Panc1 (cell line): ENCODE measurements at regions not wholly inside any gene's neighbourhood (a gene's known extent, or its start where the extent isn't known, plus 50 kb on each side); places are given as distances from the start of the nearest gene placed in this dataset.

Experiments
- POLR2AphosphoS5 ChIP-seq: IDR thresholded peaks from 2 replicates; pipeline ENCODE4 v1.6.1; 2012; ENCODE audit warnings: mild to moderate bottlenecking, low read depth, low read length, moderate library complexity
- SIN3A ChIP-seq: IDR thresholded peaks from 2 replicates; pipeline ENCODE4 v1.6.1; 2012; ENCODE audit warnings: low read depth, mild to moderate bottlenecking, low read length, moderate library complexity, borderline replicate concordance; ENCODE audit not compliant: insufficient read depth
- TCF7L2 ChIP-seq: IDR thresholded peaks from 2 replicates; pipeline ENCODE4 v1.6.1; 2011; ENCODE audit warnings: mild to moderate bottlenecking, low read depth, low read length, inconsistent platforms
- TF ChIP-seq, protein P1 (sequence below): fragments of 450-650 bp; IDR thresholded peaks from 2 replicates; pipeline ENCODE4 v1.5.1; 2017; ENCODE audit warnings: mild to moderate bottlenecking
- TF ChIP-seq, protein P2 (sequence below), 2 experiments: IDR thresholded peaks; 2 replicates each; pipeline ENCODE4 v1.6.1; 2011 to 2012; ENCODE audit warnings: low read depth in 2 of 2, control low read depth in 1 of 2, low read length in 1 of 2, mild to moderate bottlenecking in 1 of 2, moderate library complexity in 1 of 2; ENCODE audit not compliant: insufficient read depth in 1 of 2

DNA sequence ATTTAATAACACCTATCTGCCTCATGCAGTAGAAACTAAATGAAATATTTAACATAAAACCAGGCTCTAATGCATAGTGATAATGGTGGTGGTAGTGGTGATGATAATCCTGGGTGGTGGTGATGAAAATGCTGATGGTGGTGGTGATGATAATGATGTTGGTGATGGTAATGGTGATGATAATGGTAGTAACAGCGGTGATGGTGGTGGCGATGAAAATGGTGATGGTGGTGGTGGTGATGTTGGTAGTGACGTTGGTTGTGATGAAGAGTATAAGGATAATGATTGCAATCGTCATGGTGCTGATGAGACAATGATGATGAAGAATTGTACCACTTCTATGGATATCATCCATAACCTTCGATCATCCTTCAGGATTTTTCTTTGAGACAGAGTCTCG lies 173.7 kb upstream of the CDH11 start:
- TF ChIP-seq, protein P1, sequence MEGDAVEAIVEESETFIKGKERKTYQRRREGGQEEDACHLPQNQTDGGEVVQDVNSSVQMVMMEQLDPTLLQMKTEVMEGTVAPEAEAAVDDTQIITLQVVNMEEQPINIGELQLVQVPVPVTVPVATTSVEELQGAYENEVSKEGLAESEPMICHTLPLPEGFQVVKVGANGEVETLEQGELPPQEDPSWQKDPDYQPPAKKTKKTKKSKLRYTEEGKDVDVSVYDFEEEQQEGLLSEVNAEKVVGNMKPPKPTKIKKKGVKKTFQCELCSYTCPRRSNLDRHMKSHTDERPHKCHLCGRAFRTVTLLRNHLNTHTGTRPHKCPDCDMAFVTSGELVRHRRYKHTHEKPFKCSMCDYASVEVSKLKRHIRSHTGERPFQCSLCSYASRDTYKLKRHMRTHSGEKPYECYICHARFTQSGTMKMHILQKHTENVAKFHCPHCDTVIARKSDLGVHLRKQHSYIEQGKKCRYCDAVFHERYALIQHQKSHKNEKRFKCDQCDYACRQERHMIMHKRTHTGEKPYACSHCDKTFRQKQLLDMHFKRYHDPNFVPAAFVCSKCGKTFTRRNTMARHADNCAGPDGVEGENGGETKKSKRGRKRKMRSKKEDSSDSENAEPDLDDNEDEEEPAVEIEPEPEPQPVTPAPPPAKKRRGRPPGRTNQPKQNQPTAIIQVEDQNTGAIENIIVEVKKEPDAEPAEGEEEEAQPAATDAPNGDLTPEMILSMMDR = no peak
- TF ChIP-seq POLR2AphosphoS5 = no peak
- TF ChIP-seq, protein P2, sequence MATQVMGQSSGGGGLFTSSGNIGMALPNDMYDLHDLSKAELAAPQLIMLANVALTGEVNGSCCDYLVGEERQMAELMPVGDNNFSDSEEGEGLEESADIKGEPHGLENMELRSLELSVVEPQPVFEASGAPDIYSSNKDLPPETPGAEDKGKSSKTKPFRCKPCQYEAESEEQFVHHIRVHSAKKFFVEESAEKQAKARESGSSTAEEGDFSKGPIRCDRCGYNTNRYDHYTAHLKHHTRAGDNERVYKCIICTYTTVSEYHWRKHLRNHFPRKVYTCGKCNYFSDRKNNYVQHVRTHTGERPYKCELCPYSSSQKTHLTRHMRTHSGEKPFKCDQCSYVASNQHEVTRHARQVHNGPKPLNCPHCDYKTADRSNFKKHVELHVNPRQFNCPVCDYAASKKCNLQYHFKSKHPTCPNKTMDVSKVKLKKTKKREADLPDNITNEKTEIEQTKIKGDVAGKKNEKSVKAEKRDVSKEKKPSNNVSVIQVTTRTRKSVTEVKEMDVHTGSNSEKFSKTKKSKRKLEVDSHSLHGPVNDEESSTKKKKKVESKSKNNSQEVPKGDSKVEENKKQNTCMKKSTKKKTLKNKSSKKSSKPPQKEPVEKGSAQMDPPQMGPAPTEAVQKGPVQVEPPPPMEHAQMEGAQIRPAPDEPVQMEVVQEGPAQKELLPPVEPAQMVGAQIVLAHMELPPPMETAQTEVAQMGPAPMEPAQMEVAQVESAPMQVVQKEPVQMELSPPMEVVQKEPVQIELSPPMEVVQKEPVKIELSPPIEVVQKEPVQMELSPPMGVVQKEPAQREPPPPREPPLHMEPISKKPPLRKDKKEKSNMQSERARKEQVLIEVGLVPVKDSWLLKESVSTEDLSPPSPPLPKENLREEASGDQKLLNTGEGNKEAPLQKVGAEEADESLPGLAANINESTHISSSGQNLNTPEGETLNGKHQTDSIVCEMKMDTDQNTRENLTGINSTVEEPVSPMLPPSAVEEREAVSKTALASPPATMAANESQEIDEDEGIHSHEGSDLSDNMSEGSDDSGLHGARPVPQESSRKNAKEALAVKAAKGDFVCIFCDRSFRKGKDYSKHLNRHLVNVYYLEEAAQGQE (IDR thresholded peaks at IDR 0.05; ENCODE audit: insufficient read depth in 1 of 2, low read depth in 2 of 2, low read length in 1 of 2) = no peak
- no peak for TF ChIP-seq TCF7L2
- no peak for TF ChIP-seq SIN3A
